ENCODE measurements at regions not wholly inside any gene's neighbourhood (a gene's known extent, or its start where the extent isn't known, plus 50 kb on each side); places are given as distances from the start of the nearest gene placed in this dataset.

- DNase-seq: no peak
Observed at GRCh38 chr15:49751751-49752150, 130.9 kb downstream of the DTWD1 start.

DNA sequence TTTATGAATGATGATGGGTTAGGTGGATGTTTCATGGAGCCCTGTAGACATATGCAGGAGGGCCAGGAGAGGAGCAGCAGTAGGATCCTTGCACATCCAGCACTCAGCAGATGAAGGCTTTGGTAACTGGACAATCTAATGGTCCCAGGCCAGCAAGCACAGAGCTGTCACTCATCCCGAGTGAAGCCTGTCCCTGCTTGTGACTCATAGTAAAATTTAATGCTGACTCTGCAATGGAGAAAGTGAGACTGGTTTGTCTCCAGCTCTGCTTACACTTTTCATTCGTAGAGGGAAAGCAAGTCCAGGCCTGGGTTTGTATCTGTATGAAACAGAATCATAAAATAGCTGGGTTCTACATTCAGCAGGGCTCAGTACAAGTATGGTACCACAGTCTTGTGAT, 131.7 kb downstream of the DTWD1 start:
- no peak for DNase-seq

DNA sequence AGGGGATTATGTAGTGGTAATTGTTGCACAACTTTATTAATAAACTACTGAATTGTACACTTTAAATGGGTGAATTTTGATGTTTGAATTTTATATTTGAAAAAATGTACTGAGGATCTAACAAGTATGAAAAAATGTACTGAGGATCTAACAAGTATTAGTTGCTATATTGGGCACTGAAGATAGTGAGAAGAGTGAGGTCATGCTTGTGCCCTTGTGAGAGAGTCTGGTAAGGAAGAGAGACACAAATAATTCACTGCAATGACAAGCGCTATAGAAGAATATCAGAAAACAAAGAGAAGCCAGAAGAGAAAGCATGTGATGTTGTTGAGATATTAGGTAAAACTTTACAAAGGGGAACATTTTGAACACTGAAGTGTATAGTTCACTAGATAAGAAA, 137.6 kb downstream of the DTWD1 start:
- no peak for DNase-seq

DNA sequence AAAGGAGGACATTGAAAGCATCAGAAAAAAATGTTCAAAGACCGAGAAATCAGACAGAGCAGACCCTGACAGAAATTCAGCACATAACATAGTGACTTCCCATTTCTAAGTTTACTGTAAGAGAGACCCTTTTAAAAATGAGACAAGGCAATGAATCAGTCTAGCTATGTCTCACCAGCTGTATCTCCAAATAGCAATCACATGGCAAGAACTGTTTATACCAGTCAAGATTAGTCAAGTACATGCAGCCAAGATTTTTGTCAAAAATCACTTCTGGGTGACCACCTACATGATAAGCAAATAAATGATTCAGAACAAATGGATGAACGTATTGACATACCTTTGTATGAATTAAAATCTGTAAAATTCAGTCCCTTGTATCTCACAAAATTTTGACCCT, 138.0 kb downstream of the DTWD1 start:
- no peak for DNase-seq

DNA sequence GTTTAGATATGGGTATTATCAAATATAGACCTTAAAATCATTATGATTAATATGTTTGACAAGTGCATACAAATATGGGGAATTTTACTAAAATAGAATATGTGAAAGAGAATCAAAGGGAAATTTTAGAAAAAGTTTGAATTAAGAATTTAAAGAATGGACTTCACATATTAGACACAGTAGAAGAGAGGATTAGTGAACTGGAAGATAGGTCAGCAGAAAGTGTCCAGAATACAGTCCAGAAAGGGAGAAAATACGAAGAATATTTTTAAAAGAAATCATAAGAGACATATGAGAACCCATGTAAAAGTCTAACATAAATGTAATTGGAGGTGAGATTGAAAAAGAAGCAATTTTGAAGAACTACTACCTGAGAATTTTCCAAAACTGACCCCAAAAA, 139.9 kb downstream of the DTWD1 start:
- no peak for DNase-seq

GRCh38 chr15:49769225-49769624, 148.4 kb downstream of the DTWD1 start:
- no peak for DNase-seq

GRCh38 chr15:49789436-49789835, 168.6 kb downstream of the DTWD1 start:
- no peak for DNase-seq

- no peak for DNase-seq
Observed at GRCh38 chr15:49793943-49794342, 173.1 kb downstream of the DTWD1 start.

- DNase-seq: no peak
Observed at GRCh38 chr15:49801796-49802195, 180.9 kb downstream of the DTWD1 start.

Measured in NCI-H1417 (cell line).